ENCODE measurements at regions not wholly inside any gene's neighbourhood (a gene's known extent, or its start where the extent isn't known, plus 50 kb on each side); places are given as distances from the start of the nearest gene placed in this dataset.

- TF ChIP-seq HOXA7 (CRISPR knock-in tag; IDR thresholded peaks at IDR 0.05) (no peak), CTCF (IDR thresholded peaks at IDR 0.05) (no peak), KDM1A (IDR thresholded peaks at IDR 0.05; ENCODE audit: low read depth) (no peak), ESRRA (IDR thresholded peaks at IDR 0.05; ENCODE audit: borderline replicate concordance, low read length) (no peak), E2F6 (IDR thresholded peaks at IDR 0.05; ENCODE audit: borderline replicate concordance, low read depth) (no peak), FOSL2 (IDR thresholded peaks at IDR 0.05) (no peak), FOSL2 (CRISPR knock-in tag; IDR thresholded peaks at IDR 0.05) (no peak), RFX5 (IDR thresholded peaks at IDR 0.05) (no peak), MAFK (IDR thresholded peaks at IDR 0.05; ENCODE audit: partially characterized antibody) (no peak), CHD2 (IDR thresholded peaks at IDR 0.05; ENCODE audit: low read length, partially characterized antibody) (no peak)
Observed at GRCh38 chr2:118322406-118322805, 234.1 kb downstream of the INSIG2 start.
